Neuron (in vitro differentiated cells): ENCODE measurements at regions not wholly inside any gene's neighbourhood (a gene's known extent, or its start where the extent isn't known, plus 50 kb on each side); places are given as distances from the start of the nearest gene placed in this dataset.

Source experiments
- H2AFZ ChIP-seq: one replicate; pipeline ENCODE4 v1.6.1; 2013; ENCODE audit warnings: low read depth, mild to moderate bottlenecking, inconsistent platforms, low read length, moderate library complexity
- H3K27me3 ChIP-seq: one replicate; pipeline ENCODE4 v1.6.1; 2013; ENCODE audit warnings: low read length; ENCODE audit not compliant: insufficient read depth
- H3K36me3 ChIP-seq: one replicate; pipeline ENCODE4 v1.6.1; 2013; ENCODE audit warnings: low read length; ENCODE audit not compliant: insufficient read depth
- H3K4me1 ChIP-seq: one replicate; pipeline ENCODE4 v1.6.1; 2013; ENCODE audit warnings: low read length; ENCODE audit not compliant: insufficient read depth
- H3K4me3 ChIP-seq: 2 replicates; pipeline ENCODE4 v1.5.1; 2013; ENCODE audit warnings: mild to moderate bottlenecking, low read length, moderate library complexity
- H3K9me3 ChIP-seq: one replicate; pipeline ENCODE4 v1.6.1; 2013; ENCODE audit warnings: low read length

DNA sequence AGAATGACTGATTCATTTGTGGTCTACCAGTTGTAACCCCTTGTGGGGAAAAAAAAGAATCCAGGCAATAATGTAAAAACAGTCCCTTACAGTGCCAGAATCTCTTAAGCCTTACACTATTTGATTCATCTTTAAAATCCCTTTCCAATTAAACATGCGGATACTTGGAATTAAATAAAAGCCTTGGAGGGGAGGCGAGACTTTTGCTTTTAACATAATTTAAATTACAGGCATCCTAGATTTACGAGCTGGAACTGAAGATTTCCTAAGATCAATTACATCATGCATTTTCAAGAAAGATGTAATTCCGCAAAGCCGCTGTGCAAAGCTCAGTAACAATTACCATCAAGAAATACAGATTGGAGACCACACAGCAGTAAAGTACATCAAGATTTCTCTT is 370.2 kb downstream of the MTRR start:
- H3K36me3 ChIP-seq = no peaks in the 10 kb centered on the region
- no peak overlapping the region for H3K4me3 ChIP-seq
- no peaks in the 10 kb centered on the region for H3K9me3 ChIP-seq
- no peak overlapping the region for H2AFZ ChIP-seq
- H3K27me3 ChIP-seq = no peaks in the 10 kb centered on the region
- no peaks in the 10 kb centered on the region for H3K4me1 ChIP-seq

DNA sequence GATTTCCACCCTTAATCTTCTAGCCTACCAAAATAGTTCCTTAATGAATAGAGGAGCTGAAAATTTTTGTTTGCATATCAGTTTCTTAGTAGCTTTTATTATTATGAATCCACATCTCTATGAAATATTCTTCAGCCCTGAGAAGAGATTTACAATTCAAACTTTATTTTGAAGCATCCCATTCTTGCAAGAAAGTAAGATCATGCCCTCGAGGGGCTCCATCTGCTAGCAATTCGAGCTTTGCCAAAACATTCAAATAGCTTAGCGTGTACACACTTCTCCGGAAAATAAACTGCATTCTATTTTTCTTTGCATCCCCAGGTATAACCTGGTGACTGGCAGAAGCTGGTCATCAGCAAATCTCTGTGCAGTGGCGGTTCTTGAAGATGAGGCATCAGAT is 370.7 kb downstream of the MTRR start:
- H3K4me3 ChIP-seq = no peak overlapping the region
- H3K4me1 ChIP-seq = no peaks in the 10 kb centered on the region
- H3K36me3 ChIP-seq = no peaks in the 10 kb centered on the region
- no peaks in the 10 kb centered on the region for H3K9me3 ChIP-seq
- H2AFZ ChIP-seq = no peak overlapping the region
- no peaks in the 10 kb centered on the region for H3K27me3 ChIP-seq

DNA sequence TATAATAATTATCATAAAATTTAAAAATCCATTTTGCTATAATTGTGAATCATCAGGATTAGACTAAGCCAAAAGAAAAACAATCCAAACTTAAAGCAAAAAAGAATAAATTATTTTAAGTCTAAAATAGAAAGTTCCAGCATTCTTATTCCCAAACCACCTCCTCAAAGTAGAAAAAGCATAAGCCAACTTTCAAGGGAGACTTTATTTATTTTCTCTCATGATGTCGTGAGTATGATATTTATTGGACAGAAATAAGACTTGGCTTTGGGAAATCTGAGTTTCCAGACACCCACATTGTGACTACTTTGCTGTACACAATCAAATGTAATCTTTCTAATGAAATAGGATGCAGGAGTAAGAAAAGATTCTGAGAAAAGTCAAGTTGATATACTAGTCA is 372.1 kb downstream of the MTRR start:
- Histone ChIP-seq H2AFZ (no peak overlapping the region), H3K27me3 (no peaks in the 10 kb centered on the region), H3K36me3 (no peaks in the 10 kb centered on the region), H3K9me3 (no peaks in the 10 kb centered on the region), H3K4me1 (no peaks in the 10 kb centered on the region), H3K4me3 (no peak overlapping the region)

DNA sequence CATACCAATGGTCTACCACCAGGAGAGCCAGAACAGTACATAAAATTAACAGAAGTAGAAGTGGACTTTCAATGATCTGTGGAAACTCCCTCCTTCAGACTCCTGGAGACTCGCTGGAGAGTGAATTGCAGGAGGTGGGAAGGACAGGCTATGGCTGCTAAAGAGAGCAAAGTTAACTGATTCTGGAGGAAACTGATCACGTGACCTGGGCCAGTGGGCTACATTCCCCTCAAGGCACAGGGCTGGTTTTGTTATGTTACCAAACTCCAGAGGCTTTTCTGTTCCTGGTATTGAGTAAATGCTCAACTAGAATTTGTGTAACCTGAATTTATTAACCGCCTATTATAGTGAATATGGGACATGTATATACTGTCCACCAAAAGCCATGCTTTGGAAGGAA is 372.6 kb downstream of the MTRR start:
- Histone ChIP-seq H3K4me3 (no peak overlapping the region), H3K9me3 (no peaks in the 10 kb centered on the region), H2AFZ (no peak overlapping the region), H3K36me3 (no peaks in the 10 kb centered on the region), H3K27me3 (no peaks in the 10 kb centered on the region), H3K4me1 (no peaks in the 10 kb centered on the region)

DNA sequence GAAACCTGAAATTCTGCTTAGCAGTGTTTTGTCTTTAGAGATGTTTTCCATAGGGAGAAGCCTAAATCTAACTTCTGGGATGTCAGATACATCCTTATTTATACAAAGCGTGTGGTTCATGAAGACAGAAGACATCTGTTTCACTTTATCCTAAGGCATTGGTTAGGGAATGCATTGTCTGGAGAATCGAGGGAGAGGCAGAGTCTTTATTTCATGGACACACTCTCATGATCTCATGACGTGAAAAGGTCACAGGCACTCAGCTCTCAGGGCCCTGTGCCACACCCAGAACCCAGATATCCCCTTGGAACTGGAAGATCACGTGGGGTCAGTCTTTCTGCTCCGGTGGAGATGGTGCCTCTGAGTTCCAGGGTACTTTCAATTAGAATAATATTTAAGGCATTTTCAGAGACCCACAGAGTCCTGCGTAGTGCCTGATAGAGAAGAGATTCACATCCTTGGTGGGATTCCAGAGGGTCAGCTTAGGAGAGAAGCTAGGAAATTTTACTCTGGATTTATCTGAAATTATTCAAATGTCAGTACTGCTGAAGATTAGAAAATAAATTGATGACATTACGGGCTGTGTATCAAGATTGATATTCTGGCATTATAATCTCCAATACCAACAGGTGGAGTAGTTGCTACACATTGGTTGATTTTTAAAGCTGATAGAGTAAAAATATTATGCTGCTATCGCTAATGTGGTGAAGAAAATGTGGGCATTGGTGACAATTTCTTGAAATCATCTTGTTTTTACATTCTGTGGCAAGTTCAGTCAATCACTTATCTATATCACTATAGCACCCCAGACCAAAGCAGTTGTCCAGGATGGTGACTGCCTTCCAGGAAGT is 378.3 kb downstream of the MTRR start:
- Histone ChIP-seq H3K36me3 (no peaks in the 10 kb centered on the region), H2AFZ (no peak overlapping the region), H3K27me3 (no peaks in the 10 kb centered on the region), H3K4me3 (no peak overlapping the region), H3K4me1 (no peaks in the 10 kb centered on the region), H3K9me3 (no peaks in the 10 kb centered on the region)

DNA sequence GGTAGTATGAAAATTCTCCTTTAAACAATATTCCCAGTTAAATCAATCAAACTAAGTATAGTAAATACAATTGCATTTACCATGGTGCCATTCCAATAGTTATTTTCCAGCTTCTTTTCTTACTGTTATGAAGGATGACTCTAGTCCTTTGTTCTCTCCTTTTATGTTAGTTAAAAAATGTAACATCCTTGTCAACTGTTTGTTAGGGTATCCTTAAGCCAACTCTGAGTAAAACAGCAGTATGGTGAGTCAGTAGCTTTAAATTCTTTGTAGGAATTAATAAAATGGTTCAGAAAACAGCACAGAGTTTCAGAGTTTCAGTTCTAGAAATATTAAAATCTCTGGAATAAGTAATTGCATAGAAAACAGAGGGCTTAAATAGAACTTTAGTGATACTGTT is 384.4 kb downstream of the MTRR start:
- Histone ChIP-seq H2AFZ (no peak overlapping the region), H3K27me3 (no peaks in the 10 kb centered on the region), H3K4me1 (no peaks in the 10 kb centered on the region), H3K4me3 (no peak overlapping the region), H3K9me3 (no peaks in the 10 kb centered on the region), H3K36me3 (no peaks in the 10 kb centered on the region)

DNA sequence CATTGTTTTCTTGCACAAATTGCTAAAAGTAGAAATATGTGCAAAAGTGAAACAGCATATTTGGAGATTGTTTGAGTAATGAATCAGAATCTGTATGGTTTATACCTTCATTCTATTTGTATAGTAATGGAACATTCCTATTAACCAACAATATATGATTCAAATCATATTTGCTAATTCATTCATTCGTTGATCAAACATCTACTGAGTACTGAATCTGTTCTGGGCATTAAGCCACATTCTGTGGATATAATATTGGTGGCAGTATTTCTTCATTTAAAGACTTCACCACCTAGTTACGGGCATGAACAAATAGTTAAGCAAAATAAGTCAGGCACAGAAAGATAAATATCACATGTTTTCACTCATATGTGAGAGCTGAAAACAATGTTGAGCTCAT is 385.7 kb downstream of the MTRR start:
- Histone ChIP-seq H3K36me3 (no peaks in the 10 kb centered on the region), H3K4me3 (no peak overlapping the region), H3K27me3 (no peaks in the 10 kb centered on the region), H2AFZ (no peak overlapping the region), H3K9me3 (no peaks in the 10 kb centered on the region), H3K4me1 (no peaks in the 10 kb centered on the region)

DNA sequence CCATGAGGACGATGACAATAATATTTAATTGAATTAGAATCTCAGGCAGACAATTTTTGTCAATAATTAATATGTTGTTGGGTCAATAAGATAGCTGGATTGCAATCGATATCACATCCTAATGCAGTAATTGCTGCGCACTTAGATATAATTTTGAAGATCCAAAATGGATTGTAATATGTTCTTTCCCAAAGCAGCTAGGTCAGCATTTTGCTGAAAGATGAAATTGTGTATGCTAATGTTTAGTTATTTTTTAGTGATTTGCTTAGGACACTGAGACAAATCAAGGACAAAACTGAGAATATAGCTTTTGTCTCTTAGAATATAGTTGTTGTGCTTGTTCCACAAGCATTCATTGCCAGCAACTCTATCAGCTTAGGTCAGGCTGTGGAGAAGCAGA is 389.9 kb downstream of the MTRR start:
- no peaks in the 10 kb centered on the region for H3K4me1 ChIP-seq
- no peak overlapping the region for H3K4me3 ChIP-seq

DNA sequence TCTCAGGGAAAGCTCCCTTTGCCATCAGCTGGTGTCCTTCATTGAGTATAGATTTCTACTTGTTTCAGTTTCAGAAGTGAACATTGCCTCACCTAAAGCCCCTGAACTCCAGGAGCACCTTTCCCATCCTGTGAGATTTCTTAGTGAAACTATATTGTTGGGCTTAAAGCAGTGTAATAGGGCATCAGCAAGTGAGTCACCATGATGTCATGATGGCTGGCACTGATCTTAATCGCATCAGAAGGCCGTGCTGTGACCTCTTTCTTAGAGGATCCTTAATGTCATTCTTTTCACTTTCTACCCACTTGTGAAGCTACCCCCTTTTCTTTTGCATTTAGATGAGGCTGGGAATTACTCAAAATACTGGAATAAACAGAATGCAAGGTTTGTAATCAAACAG is 401.3 kb downstream of the MTRR start:
- Histone ChIP-seq H3K36me3 (no peaks in the 10 kb centered on the region), H3K27me3 (no peaks in the 10 kb centered on the region), H3K4me3 (no peak overlapping the region), H3K9me3 (no peaks in the 10 kb centered on the region), H3K4me1 (no peaks in the 10 kb centered on the region), H2AFZ (no peak overlapping the region)

More for the DNA sequence above, 389.9 kb downstream of the MTRR start:
- Histone ChIP-seq H3K27me3 (no peaks in the 10 kb centered on the region), H2AFZ (no peak overlapping the region), H3K9me3 (no peaks in the 10 kb centered on the region), H3K36me3 (no peaks in the 10 kb centered on the region)

DNA sequence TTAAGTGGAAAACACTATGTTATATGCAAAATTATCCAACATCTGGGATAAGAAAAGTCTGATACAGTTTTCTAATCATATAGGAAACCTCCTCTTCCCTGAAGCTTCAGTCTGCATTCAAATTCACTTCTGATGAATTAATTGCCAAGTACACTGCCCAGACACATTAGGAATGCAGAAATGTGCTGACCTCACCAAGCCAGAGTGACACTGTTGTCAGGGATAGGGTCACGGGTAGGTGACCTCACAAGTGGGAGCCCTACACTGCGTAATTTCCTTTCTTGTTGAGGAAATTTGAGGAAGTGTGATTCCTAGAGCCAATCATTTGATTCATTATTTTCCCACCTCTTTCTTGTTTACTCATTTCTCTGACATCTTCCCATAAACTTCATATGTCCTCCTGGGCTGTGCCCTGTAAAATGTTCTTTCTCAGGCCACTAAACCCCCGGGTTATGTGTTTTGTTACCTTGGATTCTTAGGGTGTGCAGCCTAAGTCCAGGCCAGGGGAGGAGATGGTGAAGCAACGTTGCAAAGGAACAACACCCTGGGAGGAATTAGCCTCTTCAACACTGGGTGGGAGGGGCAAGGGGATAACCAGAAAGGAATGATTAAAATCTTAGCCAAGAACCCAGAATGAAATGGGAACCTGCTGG is 411.9 kb downstream of the MTRR start:
- H3K27me3 ChIP-seq = no peaks in the 10 kb centered on the region
- H3K4me3 ChIP-seq = no peak overlapping the region
- H3K9me3 ChIP-seq = no peaks in the 10 kb centered on the region
- H3K4me1 ChIP-seq = peaks cover 5% of the 10 kb centered on the region
- H2AFZ ChIP-seq = no peak overlapping the region
- no peaks in the 10 kb centered on the region for H3K36me3 ChIP-seq

DNA sequence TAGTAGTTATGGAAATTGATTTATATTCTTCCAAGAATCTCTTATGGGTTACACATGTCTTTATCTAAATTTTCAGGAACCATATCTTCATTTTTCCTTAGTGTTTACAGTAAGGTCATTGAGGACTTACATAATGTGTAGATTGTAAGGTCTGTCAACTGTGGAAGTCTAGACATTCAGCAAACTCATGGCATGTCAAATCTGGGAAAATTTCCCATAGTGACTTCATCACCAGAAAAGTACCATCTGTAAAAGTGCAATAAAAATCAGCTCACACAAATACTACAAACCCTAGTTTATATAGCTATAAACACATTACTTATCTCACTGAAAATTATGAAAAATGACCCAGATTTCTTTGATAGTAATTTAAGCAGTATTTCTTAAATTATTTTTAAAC is 419.4 kb downstream of the MTRR start:
- no peaks in the 10 kb centered on the region for H3K9me3 ChIP-seq
- no peaks in the 10 kb centered on the region for H3K4me1 ChIP-seq
- no peaks in the 10 kb centered on the region for H3K36me3 ChIP-seq
- no peak overlapping the region for H3K4me3 ChIP-seq
- H3K27me3 ChIP-seq = no peaks in the 10 kb centered on the region
- no peak overlapping the region for H2AFZ ChIP-seq

DNA sequence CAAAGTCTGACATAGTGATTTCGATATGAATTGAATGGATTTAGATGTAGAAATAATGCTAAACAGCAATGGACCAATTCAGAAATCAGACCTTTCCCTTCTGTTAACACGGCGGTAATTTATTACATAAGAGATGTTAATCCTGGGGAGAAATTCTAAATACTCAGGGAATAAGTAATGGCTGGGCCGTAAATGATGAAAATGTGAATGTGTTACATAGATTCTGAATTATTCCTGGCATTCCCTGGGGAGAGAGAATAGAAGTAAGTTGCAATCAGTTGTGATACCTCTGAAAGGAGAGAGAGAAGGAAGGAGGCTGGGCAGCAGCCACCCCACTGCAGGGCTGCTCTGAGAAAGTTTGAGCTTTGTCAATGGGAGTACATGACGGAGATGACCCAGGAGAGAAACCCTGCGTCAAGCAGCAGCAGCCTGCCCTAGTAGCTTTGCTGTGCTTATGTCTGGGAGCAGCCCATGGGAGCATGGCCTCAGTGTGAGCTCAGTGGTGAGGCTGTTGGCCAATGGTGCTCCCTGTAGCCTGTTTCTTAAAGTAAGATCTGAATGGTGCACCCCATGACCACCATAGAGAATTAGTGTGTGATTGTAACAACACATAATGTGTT is 420.1 kb downstream of the MTRR start:
- Histone ChIP-seq H3K36me3 (no peaks in the 10 kb centered on the region), H3K9me3 (no peaks in the 10 kb centered on the region), H3K4me1 (no peaks in the 10 kb centered on the region), H3K27me3 (no peaks in the 10 kb centered on the region), H3K4me3 (no peak overlapping the region), H2AFZ (no peak overlapping the region)

DNA sequence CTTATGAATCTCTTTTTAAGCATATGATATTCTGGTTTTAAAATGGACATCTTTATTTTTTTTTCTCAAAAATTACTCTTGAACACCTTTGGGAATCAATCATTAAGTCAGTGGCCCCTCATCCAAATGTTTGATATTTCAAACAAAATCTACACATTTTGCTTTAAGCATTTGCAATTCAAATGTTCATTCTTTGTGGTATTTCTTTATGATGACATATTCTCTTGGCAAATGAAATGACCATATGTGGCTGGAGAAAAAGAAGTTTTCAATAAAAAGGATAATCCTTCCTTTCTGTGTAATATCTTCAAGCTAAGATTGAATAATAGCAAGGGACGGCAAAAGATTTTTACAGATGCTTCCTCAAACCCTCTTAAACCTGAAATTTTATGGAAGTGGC is 420.8 kb downstream of the MTRR start:
- Histone ChIP-seq H3K4me3 (no peak overlapping the region), H3K36me3 (no peaks in the 10 kb centered on the region), H2AFZ (no peak overlapping the region), H3K4me1 (no peaks in the 10 kb centered on the region), H3K27me3 (no peaks in the 10 kb centered on the region), H3K9me3 (no peaks in the 10 kb centered on the region)
